H1 (cell line): ENCODE measurements at regions not wholly inside any gene's neighbourhood (a gene's known extent, or its start where the extent isn't known, plus 50 kb on each side); places are given as distances from the start of the nearest gene placed in this dataset.

ENCODE experiments used
- CTCF ChIA-PET: fragments of 300-600 bp; sonication (Branson Sonifier 250); formaldehyde crosslinking; loops from one replicate; lab custom pipeline; 2021; ENCODE audit not compliant: partially characterized antibody; lab: Charles Lee
- POLR2A ChIA-PET: fragments of 300-600 bp; sonication (Branson Sonifier 250); formaldehyde crosslinking; loops from one replicate; lab custom pipeline; 2021; ENCODE audit warnings: inconsistent platforms; ENCODE audit not compliant: partially characterized antibody; lab: Charles Lee
- DNase-seq, 2 experiments: peaks; one replicate each; pipeline versions ENCODE4 v3.0.0 to v3.0.0-alpha.2; 2010 to 2022; ENCODE audit warnings: low spot score in 2 of 2, low read depth in 1 of 2, mixed read lengths in 1 of 2
- FAIRE-seq: peaks from 2 replicates; lab custom pipeline; 2011; peaks lifted over from hg19 to GRCh38; lab: Jason Lieb, UNC
- H2AFZ ChIP-seq: 2 replicates; pipeline ENCODE4 v1.8.1; 2012; ENCODE audit warnings: low read length, inconsistent platforms
- H2AK5ac ChIP-seq: 2 replicates; pipeline ENCODE4 v1.6.1; 2013; ENCODE audit warnings: low read depth, low read length
- H2BK120ac ChIP-seq: replicated peaks from 2 replicates; pipeline ENCODE3; 2013; ENCODE audit warnings: low read depth, low read length, inconsistent platforms
- H2BK12ac ChIP-seq: 2 replicates; pipeline ENCODE4 v1.6.1; 2013; ENCODE audit warnings: low read depth, low read length
- H2BK15ac ChIP-seq: 2 replicates; pipeline ENCODE4 v1.6.1; 2013; ENCODE audit warnings: low read length
- H2BK20ac ChIP-seq: 2 replicates; pipeline ENCODE4 v1.6.1; 2013; ENCODE audit warnings: low read length
- H2BK5ac ChIP-seq: 2 replicates; pipeline ENCODE4 v1.6.1; 2013; ENCODE audit warnings: low read depth, low read length
- H3K14ac ChIP-seq: 2 replicates; pipeline ENCODE4 v1.6.1; 2013; ENCODE audit warnings: inconsistent platforms; ENCODE audit not compliant: insufficient read length
- H3K18ac ChIP-seq: 2 replicates; pipeline ENCODE4 v1.6.1; 2013; ENCODE audit warnings: low read length; ENCODE audit errors: extremely low read depth
- H3K23ac ChIP-seq: 2 replicates; pipeline ENCODE4 v1.6.1; 2013; ENCODE audit warnings: inconsistent platforms; ENCODE audit not compliant: insufficient read length
- H3K23me2 ChIP-seq: 2 replicates; pipeline ENCODE4 v1.6.1; 2013; ENCODE audit warnings: low read depth, low read length
- H3K27ac ChIP-seq: 2 replicates; pipeline ENCODE4 v1.6.1; 2011; ENCODE audit warnings: low read depth, low read length, inconsistent platforms
- H3K27me3 ChIP-seq, 4 experiments: replicated peaks in 1 of 4; 1 replicate in 1 of 4; 2 replicates in 3 of 4; pipeline versions ENCODE4 v1.6.1 to v1.8.1; 2011 to 2013; ENCODE audit warnings: low read length in 3 of 4, mild to moderate bottlenecking in 3 of 4, inconsistent platforms in 2 of 4, mixed read lengths in 2 of 4, moderate library complexity in 1 of 4; ENCODE audit not compliant: control insufficient read depth in 3 of 4, insufficient read depth in 3 of 4; ENCODE audit errors: extremely low read depth in 1 of 4
- H3K36me3 ChIP-seq, 4 experiments: 2 replicates each; pipeline versions ENCODE4 v1.6.1 to v1.8.1; 2011 to 2013; ENCODE audit warnings: mild to moderate bottlenecking in 4 of 4, low read length in 3 of 4, moderate library complexity in 2 of 4, control low read depth in 1 of 4, inconsistent platforms in 1 of 4; ENCODE audit not compliant: insufficient read depth in 4 of 4, control insufficient read depth in 2 of 4
- H3K4ac ChIP-seq: replicated peaks from 2 replicates; pipeline ENCODE3; 2013; ENCODE audit warnings: low read length, low read depth, mixed read lengths, inconsistent platforms; ENCODE audit not compliant: insufficient read length
- H3K4me1 ChIP-seq, 4 experiments: replicated peaks in 1 of 4; 1 replicate in 1 of 4; 2 replicates in 3 of 4; pipeline versions ENCODE4 v1.6.1 to v1.8.1; 2011 to 2013; ENCODE audit warnings: low read length in 3 of 4, inconsistent platforms in 2 of 4, mixed read lengths in 1 of 4; ENCODE audit not compliant: insufficient read depth in 4 of 4, control insufficient read depth in 3 of 4
- H3K4me2 ChIP-seq, 2 experiments: 2 replicates each; pipeline versions ENCODE4 v1.6.1 to v1.8.1; 2011 to 2013; ENCODE audit warnings: low read depth in 2 of 2, low read length in 2 of 2, control low read depth in 1 of 2, inconsistent platforms in 1 of 2, mild to moderate bottlenecking in 1 of 2; ENCODE audit not compliant: insufficient read depth in 1 of 2
- H3K4me3 ChIP-seq, 4 experiments: fragments of 200-600, 300-600 bp in 1 of 4; sonication (generic), shearing (Covaris generic), sonication (Bioruptor Twin) in 1 of 4; 2 replicates each; pipeline versions ENCODE4 v1.5.1 to v1.8.1; 2011 to 2016; ENCODE audit warnings: low read length in 4 of 4, low read depth in 3 of 4, control low read depth in 2 of 4, inconsistent platforms in 2 of 4, mild to moderate bottlenecking in 2 of 4, mixed read lengths in 1 of 4, moderate library complexity in 1 of 4; ENCODE audit not compliant: insufficient read depth in 2 of 4; ENCODE audit errors: extremely low read depth in 1 of 4
- H3K56ac ChIP-seq: replicated peaks from 2 replicates; pipeline ENCODE3; 2013; ENCODE audit warnings: low read depth, mild to moderate bottlenecking, mixed read lengths, low read length, inconsistent platforms; ENCODE audit not compliant: insufficient read length
- H3K79me1 ChIP-seq: 2 replicates; pipeline ENCODE4 v1.6.1; 2013; ENCODE audit warnings: low read depth, low read length, control low read depth
- H3K79me2 ChIP-seq, 2 experiments: 2 replicates each; pipeline versions ENCODE4 v1.6.1 to v1.8.1; 2012 to 2013; ENCODE audit warnings: low read length in 2 of 2, mild to moderate bottlenecking in 2 of 2, inconsistent platforms in 1 of 2; ENCODE audit not compliant: insufficient read depth in 2 of 2, control insufficient read depth in 1 of 2
- H3K9ac ChIP-seq, 4 experiments: replicated peaks in 1 of 4; 1 replicate in 1 of 4; 2 replicates in 3 of 4; pipeline versions ENCODE4 v1.6.1 to v1.8.1; 2011 to 2013; ENCODE audit warnings: low read depth in 3 of 4, low read length in 3 of 4, control low read depth in 2 of 4, mild to moderate bottlenecking in 2 of 4, moderate library complexity in 2 of 4, inconsistent platforms in 1 of 4; ENCODE audit errors: extremely low read depth in 1 of 4
- H3K9me3 ChIP-seq, 2 experiments: 2 replicates each; pipeline versions ENCODE4 v1.6.1 to v1.8.1; 2012 to 2013; ENCODE audit warnings: mild to moderate bottlenecking in 2 of 2, moderate library complexity in 2 of 2, control low read depth in 1 of 2, inconsistent platforms in 1 of 2, low read depth in 1 of 2, low read length in 1 of 2, mixed read lengths in 1 of 2; ENCODE audit not compliant: insufficient read depth in 2 of 2
- H4K20me1 ChIP-seq, 2 experiments: replicated peaks in 1 of 2; 2 replicates each; pipeline versions ENCODE3 to v1.8.1; 2011 to 2013; ENCODE audit warnings: inconsistent platforms in 2 of 2, low read length in 2 of 2, mild to moderate bottlenecking in 1 of 2; ENCODE audit not compliant: insufficient read depth in 2 of 2, control insufficient read depth in 1 of 2
- H4K5ac ChIP-seq: 2 replicates; pipeline ENCODE4 v1.6.1; 2013; ENCODE audit warnings: low read length, low read depth, mixed read lengths, inconsistent platforms; ENCODE audit not compliant: insufficient read length
- H4K8ac ChIP-seq: 2 replicates; pipeline ENCODE4 v1.8.0; 2013; ENCODE audit warnings: mild to moderate bottlenecking, moderate library complexity, low read length, inconsistent platforms; ENCODE audit not compliant: insufficient read depth; ENCODE audit errors: extremely low read depth
- H4K91ac ChIP-seq: replicated peaks from 2 replicates; pipeline ENCODE3; 2013; ENCODE audit warnings: low read length, mixed read lengths, inconsistent platforms; ENCODE audit not compliant: insufficient read length
- ASH2L ChIP-seq: fragments of 200-600, 300-600 bp; sonication (generic); IDR thresholded peaks from one replicate; pipeline ENCODE4 v1.7.1; 2017; ENCODE audit warnings: low read length
- EP300 ChIP-seq, 2 experiments: IDR thresholded peaks; 1 replicate in 1 of 2; 2 replicates in 1 of 2; pipeline ENCODE4 v1.6.1; 2011 to 2012; ENCODE audit warnings: low read depth in 2 of 2, low read length in 2 of 2, mild to moderate bottlenecking in 2 of 2, borderline replicate concordance in 1 of 2, inconsistent platforms in 1 of 2, moderate library complexity in 1 of 2
- GABPA ChIP-seq: IDR thresholded peaks from 2 replicates; pipeline ENCODE4 v1.6.1; 2011; ENCODE audit warnings: mild to moderate bottlenecking, low read length, moderate library complexity, borderline replicate concordance; ENCODE audit not compliant: insufficient read depth
- HDAC2 ChIP-seq, 2 experiments: fragments of 300-600 bp in 1 of 2; sonication (generic) in 1 of 2; IDR thresholded peaks; 2 replicates each; pipeline ENCODE4 v1.6.1; 2011 to 2012; ENCODE audit warnings: low read depth in 2 of 2, low read length in 2 of 2, mild to moderate bottlenecking in 2 of 2, moderate library complexity in 2 of 2, borderline replicate concordance in 1 of 2, inconsistent platforms in 1 of 2
- JUN ChIP-seq: IDR thresholded peaks from 2 replicates; pipeline ENCODE4 v1.6.1; 2011; ENCODE audit warnings: low read depth, mild to moderate bottlenecking, improper control_type of control experiment, low read length
- KDM4A ChIP-seq: IDR thresholded peaks from one replicate; pipeline ENCODE4 v1.7.1; 2012; ENCODE audit warnings: low read depth, mild to moderate bottlenecking, moderate library complexity, low read length, inconsistent platforms; ENCODE audit not compliant: severe bottlenecking
- MAFK ChIP-seq: IDR thresholded peaks from 2 replicates; pipeline ENCODE4 v1.6.1; 2012; ENCODE audit warnings: low read depth, mild to moderate bottlenecking, improper control_type of control experiment, low read length
- PHF8 ChIP-seq: fragments of 200-600 bp; sonication (generic); conservative IDR thresholded peaks from 2 replicates; pipeline ENCODE4 v1.7.1; 2012; ENCODE audit warnings: low read depth, mild to moderate bottlenecking, inconsistent platforms, low read length, moderate library complexity
- RBBP5 ChIP-seq: IDR thresholded peaks from 2 replicates; pipeline ENCODE4 v1.7.1; 2012; ENCODE audit warnings: low read depth, mild to moderate bottlenecking, inconsistent platforms, low read length, moderate library complexity, borderline replicate concordance
- RXRA ChIP-seq: IDR thresholded peaks from 2 replicates; pipeline ENCODE4 v1.6.1; 2011; ENCODE audit warnings: low read depth, mild to moderate bottlenecking, low read length, moderate library complexity; ENCODE audit not compliant: insufficient read depth
- SAP30 ChIP-seq: fragments of 300-600 bp; sonication (generic); IDR thresholded peaks from 2 replicates; pipeline ENCODE4 v1.7.1; 2012; ENCODE audit warnings: low read length, moderate library complexity, mild to moderate bottlenecking, inconsistent platforms; ENCODE audit not compliant: insufficient read depth, insufficient replicate concordance
- SIX5 ChIP-seq: IDR thresholded peaks from 2 replicates; pipeline ENCODE4 v1.6.1; 2011; ENCODE audit warnings: mild to moderate bottlenecking, low read depth, low read length
- SUZ12 ChIP-seq: fragments of 200-600 bp; sonication (generic); IDR thresholded peaks from 2 replicates; pipeline ENCODE4 v1.6.1; 2012; ENCODE audit warnings: mild to moderate bottlenecking, inconsistent platforms, low read length, moderate library complexity, mixed read lengths
- TAF1 ChIP-seq: IDR thresholded peaks from 2 replicates; pipeline ENCODE4 v1.6.1; 2011; ENCODE audit warnings: mild to moderate bottlenecking, low read depth, low read length
- TCF12 ChIP-seq: IDR thresholded peaks from 2 replicates; pipeline ENCODE4 v1.6.1; 2011; ENCODE audit warnings: low read depth, mild to moderate bottlenecking, low read length
- WGBS, 2 experiments: shearing (Covaris generic) in 1 of 2; methylation state at CpG; one replicate each; pipeline versions ENCODE4 v1.1.6 to v1.1.7; 2013 to 2015; ENCODE audit warnings: low lambda C conversion rate in 2 of 2, mixed read lengths in 2 of 2, inconsistent platforms in 1 of 2, low coverage in 1 of 2, missing lambda C conversion rate in 1 of 2; ENCODE audit not compliant: insufficient replicate concordance in 2 of 2, insufficient coverage in 1 of 2, insufficient read length in 1 of 2; ENCODE audit errors: extremely low coverage in 1 of 2, missing lambda C conversion rate in 1 of 2; 5-methylcytosine and 5-hydroxymethylcytosine counted together

DNA sequence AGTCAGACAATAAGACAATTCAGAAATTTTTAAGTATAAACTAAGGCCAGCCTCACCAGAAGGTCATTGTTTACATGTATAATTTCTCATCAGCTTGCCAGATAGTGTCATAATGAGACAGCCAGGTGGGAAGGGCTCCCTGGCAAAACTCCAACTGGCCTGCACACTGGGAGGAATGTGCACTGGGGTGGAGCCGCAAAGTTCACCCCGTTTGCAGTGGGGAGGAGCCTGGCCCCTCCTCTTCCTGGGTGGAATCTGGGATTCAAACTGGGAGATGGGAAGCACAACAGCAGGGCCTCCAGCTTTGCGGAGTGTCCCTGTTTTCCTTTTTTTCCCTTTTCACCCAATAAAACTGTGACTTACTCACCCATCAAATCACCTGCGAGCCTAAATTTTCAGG lies 329.9 kb downstream of the SMARCA1 start:
- Histone ChIP-seq H3K56ac (no peak overlapping the region), H3K79me1 (no peaks in the 10 kb centered on the region), H4K91ac (no peak overlapping the region), H3K4me2 (no peak overlapping the region), H3K27ac (no peak overlapping the region), H3K4me3 (no peak overlapping the region), H3K79me2 (no peaks in the 10 kb centered on the region), H3K23me2 (no peaks in the 10 kb centered on the region), H2BK15ac (no peak overlapping the region), H2AK5ac (no peak overlapping the region), H3K4me1 (peaks cover 0 to 2% (median 0%) of the 10 kb centered on the region in 4 experiments; a peak in 2 of 7 replicates), H2AFZ (no peak overlapping the region), H3K4ac (no peak overlapping the region), H3K27me3 (no peaks in the 10 kb centered on the region), H3K9ac (no peak overlapping the region), H2BK120ac (no peak overlapping the region), H3K9me3 (no peaks in the 10 kb centered on the region), H3K36me3 (no peaks in the 10 kb centered on the region), H2BK20ac (no peak overlapping the region), H3K23ac (no peak overlapping the region), H4K8ac (no peak overlapping the region), H2BK5ac (no peak overlapping the region), H2BK12ac (no peak overlapping the region), H3K14ac (no peak overlapping the region), H4K20me1 (no peaks in the 10 kb centered on the region), H3K18ac (no peak overlapping the region), H4K5ac (no peak overlapping the region)
- no peak for DNase-seq
- no peak for FAIRE-seq
- ChIA-PET POLR2A (no interaction called here), CTCF (no interaction called here)
- TF ChIP-seq SAP30 (no peak), HDAC2 (IDR thresholded peaks at IDR 0.05; ENCODE audit: borderline replicate concordance in 1 of 2, low read depth in 2 of 2, low read length in 2 of 2) (no peak), TCF12 (no peak), RBBP5 (no peak), PHF8 (no peak), GABPA (no peak), RXRA (no peak), SIX5 (no peak), KDM4A (no peak), TAF1 (no peak), MAFK (no peak), EP300 (IDR thresholded peaks at IDR 0.05; ENCODE audit: borderline replicate concordance in 1 of 2, low read depth in 2 of 2, low read length in 2 of 2) (no peak), JUN (no peak), SUZ12 (no peak), ASH2L (no peak)
- 100% methylated on average over 1 of the region's 4 CpGs; no CpG with 5 or more reads in 1 of the 2 experiments for WGBS, 2 experiments
